GM12892 (cell line): ENCODE measurements at regions not wholly inside any gene's neighbourhood (a gene's known extent, or its start where the extent isn't known, plus 50 kb on each side); places are given as distances from the start of the nearest gene placed in this dataset.

ENCODE experiments used
- POLR2A ChIP-seq: IDR thresholded peaks from 2 replicates; pipeline ENCODE4 v1.6.1; 2011; ENCODE audit warnings: low read depth, low read length, control low read depth
- POLR2AphosphoS5 ChIP-seq: IDR thresholded peaks from 2 replicates; pipeline ENCODE4 v1.6.1; 2011; ENCODE audit warnings: low read depth, low read length, control low read depth

DNA sequence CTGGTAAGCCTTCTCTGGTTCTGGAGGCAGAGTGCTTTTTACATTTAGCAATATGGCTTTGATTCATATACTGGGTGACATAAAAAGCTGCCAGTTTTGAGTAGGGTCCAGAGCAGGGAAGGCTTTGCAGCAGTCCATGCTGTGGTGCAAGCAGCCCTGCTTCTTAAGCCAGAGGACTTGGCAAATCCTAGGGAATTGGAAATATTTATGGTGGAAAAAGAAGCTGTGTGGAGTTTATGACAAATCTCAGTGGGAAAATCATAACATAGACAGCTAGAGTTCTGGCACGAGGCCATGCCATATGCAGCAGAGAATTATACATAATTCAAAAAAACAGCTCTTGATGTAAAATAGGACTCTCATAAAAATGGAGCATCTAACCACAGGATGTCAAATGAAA, 536.4 kb downstream of the RASEF start:
- no peak for TF ChIP-seq POLR2AphosphoS5
- no peak for TF ChIP-seq POLR2A
